Epithelial cell of prostate (primary cell): ENCODE measurements at regions not wholly inside any gene's neighbourhood (a gene's known extent, or its start where the extent isn't known, plus 50 kb on each side); places are given as distances from the start of the nearest gene placed in this dataset.

Experiments
- DNase-seq: peaks from one replicate; pipeline ENCODE4 v3.0.0-alpha.2; 2011; ENCODE audit warnings: low read depth, low spot score
- H3K27ac ChIP-seq: fragments of 450-650 bp; 2 replicates; pipeline ENCODE4 v1.5.1; 2017; ENCODE audit warnings: mild to moderate bottlenecking

DNA sequence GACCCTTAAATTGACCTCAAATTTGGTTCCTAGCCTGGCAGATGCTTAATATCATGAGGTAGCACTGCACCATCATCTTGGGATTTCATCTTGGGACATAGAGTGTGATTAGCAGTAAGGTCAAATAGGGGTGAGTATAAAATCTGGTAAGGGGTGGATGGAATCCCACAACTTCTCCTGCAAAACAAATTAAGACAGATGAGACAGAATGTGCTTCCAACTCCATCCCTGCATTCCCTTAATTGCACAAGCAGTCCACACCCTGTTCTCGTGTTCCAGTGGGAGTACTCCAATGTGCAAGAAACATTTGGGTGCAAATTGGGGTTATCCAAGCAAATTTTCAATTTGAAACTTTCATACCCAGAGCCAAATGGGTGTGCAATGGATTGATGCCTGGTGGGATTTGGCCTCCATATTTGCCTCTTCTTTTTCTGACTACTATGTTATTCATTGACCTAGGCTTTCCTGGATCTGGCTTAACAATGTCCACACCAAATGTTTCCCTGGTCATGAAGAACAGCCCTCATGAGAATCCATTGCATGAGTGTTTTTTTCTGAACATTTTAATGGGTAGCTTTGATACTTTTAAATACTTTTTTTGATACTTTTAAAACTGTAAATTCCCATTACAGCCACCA, 785.0 kb upstream of the TSPY4 start:
- H3K27ac ChIP-seq = no peak overlapping the region
- no peak for DNase-seq

DNA sequence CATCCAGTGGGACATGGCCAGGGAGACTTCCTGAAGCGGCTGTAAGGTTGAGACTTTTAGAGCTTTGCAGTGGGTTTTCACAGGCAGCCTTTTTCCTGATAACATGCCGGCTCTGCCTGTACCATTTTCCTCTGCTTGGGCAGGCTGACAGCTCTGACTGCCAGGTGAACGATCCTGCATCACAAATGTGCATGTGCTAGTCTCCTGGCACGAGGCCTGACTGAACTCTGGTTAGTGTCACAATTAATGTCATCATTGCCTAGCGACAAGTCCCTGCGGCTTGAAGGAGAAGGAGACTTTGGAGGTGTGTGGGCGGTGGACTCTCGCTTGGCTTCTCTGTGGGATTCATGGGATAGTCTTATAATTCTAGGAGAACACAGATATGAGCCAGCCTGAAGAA, 783.6 kb upstream of the TSPY4 start:
- no peak for DNase-seq
- no peak overlapping the region for H3K27ac ChIP-seq

DNA sequence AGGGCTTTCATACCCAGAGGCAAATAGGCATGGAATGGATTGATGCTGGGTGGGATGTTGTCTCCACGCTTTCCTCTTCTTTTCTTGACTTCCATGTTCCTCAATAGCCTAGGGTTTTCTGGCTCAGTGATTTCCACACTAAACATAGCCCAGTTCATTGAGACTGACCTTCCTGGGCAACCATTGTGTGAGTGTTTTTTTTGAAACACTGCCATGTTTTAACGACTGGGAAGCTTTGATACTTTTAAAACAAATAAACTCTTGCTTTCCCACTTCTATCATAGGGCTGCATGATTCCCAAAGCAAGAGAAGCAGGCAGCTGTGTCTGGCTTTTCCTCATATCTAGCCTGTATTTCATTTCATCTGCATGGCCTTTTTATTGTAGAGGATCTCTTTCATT, 775.9 kb upstream of the TSPY4 start:
- no peak overlapping the region for H3K27ac ChIP-seq
- DNase-seq = no peak

DNA sequence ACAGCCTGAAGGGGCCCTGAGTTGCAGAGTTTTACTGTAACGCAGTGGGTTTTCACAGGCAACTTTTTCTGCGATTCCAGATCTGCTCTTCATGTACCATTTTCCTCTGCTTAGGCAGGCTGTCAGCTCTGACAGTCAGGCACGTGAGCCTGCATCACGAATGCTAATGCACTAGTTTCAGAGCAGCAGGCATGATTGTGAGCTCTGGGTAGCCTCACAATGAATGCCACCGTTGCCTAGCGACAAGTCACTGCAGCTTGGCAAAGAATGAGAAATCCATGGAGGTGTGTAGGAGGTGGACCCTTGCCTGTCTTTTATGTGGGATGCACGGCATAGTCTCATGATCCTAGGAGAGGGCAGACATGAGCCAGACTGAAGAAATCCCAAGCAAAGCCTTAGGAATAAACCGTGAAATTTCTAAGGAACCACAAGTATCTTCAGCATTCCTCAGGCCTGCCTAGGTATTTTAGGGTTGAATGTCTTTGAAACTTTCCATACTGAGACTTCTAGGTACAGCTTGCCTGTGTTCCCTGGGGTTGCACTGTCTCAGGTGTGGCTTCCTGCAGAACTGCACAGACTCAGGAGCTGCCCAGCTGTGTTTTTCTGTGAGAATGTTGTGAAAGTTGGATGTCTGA, 774.7 kb upstream of the TSPY4 start:
- H3K27ac ChIP-seq = no peak overlapping the region
- DNase-seq = no peak

DNA sequence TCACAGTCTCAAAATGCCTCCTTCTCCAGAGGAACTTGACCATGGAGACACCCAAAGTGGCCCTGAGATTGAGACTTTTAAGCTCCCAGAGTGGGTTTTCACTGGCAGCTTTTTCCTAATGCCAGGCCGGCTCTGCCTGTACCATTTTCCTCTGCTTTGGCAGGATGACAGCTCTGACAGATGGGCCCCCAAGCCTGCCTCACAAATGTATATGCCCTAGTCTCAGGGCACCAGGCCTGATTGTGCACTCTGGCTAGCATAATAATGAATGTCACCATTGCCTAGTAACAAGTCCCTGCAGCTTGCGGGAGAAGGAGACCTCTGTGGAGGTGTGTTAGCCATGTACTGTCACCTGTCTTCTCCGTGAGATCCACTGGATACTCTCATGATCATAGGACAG, 772.8 kb upstream of the TSPY4 start:
- no peak overlapping the region for H3K27ac ChIP-seq
- DNase-seq = no peak

DNA sequence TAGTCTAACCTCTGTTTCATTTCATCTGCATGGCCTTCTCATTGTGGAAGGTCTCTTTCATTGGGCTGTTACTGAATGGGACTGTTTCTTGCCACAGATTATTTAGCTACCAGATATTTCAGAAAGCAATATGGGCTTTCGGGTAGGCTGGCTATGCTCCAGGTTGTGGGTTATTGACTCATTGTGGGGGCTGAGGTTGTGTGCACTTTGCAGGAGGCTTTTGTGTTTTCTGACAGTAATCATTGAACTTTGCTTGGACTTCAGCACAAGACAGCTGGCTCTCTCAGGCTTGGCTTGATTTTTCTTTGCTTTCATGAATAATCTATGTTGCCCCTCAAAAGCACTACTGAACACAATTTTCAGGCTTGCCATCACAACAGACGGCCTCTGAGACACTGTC, 771.1 kb upstream of the TSPY4 start:
- no peak for DNase-seq
- no peak overlapping the region for H3K27ac ChIP-seq

DNA sequence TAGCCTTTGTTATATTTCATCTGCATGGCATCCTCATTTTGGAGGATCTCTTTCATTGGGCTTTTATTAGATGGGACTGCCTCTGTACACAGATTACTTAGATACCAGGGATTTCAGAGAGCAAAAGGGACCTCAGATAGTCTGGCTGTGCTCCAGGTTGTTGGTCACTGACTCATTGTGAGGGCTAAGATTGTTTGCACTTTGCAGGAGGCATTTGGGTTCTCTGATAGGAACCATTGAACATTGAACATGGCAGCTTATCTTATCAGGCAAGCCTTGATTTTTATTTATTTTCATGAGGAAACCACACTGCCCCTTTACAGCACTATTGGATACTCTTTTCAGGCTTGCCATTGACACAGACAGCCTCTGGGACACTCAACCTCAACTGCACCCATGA, 766.9 kb upstream of the TSPY4 start:
- no peak for DNase-seq
- no peak overlapping the region for H3K27ac ChIP-seq

DNA sequence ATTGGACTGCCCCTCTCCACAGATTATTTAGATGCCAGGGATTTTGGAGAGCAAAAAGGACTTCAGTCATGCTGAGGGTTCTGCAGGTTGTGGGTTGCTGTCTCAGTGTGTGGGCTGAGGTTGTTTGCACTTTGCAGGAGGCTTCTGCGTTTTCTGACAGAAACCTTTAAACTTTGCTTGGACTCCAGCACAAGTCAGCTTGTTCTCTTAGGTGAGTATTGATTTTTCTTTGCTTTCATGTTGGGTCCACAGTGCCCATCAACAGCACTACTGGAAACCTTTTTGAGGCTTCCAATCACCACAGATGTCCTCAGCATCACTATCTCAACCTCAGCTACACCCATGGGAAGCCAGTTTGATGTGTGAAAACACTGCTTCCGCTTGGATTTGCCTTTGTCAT, 764.3 kb upstream of the TSPY4 start:
- no peak for DNase-seq
- H3K27ac ChIP-seq = no peak overlapping the region

DNA sequence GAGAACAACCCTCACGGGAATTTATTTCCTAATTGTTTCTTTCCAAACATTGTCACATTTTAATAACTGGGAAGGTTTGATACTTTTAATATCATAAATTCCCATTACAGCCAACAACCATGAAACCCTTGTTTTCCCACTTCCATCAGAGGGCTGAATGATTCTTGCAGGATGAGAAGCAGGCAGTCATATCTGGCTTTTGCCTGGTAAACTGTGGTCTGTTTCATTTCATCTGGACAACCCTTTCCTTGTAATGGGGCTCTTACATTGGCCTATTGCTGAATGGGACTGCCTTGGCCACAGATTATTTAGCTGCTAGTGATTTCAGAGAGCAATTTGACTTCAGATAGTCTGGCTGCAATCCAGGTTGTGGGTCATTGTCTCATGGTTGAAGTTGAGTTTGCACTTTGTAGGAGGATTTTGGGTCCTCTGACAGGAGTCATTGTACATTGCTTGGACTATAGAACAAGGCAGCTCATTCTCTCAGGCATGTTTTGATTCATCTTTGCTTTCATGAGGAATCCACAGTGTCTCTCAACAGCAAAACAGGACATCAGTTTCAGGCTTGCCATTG, 754.9 kb upstream of the TSPY4 start:
- DNase-seq = no peak
- H3K27ac ChIP-seq = no peak overlapping the region

DNA sequence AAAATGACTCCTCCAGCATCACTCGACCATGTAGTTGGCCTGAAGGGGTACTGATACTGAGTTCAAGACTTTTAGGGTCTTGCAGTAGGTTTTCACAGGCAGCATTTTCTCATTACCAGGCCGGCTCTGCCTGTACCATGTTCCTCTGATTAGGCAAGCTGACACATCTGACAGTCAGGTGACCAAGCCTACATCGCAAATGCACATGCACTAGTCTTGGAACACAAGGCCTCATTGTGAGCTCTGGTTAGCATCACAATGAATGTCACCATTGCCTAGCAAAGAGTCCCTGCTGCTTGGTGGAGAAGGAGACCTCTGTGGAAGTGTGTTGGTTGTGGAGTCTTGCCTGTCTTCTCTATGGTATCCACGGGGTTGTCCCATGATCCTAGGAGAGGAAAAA, 754.1 kb upstream of the TSPY4 start:
- no peak for DNase-seq
- H3K27ac ChIP-seq = no peak overlapping the region

DNA sequence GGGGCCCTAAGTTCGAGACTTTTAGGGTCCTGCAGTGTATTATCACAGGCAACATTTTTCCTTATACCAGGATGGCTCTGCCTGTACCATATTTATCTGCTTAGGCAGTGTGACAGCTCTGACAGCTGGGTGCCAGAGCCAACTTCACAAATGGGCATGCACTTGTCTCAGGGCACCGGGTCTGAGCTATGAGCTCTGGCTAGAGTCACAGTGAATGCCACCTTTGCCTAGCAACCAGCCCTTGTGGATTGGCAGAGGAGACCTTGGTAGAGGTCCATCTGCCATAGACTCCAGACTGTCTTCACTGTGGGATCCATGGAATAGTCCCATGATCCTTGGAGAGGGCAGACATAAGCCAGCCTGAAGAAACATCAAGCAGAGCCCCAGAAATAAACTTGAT, 746.6 kb upstream of the TSPY4 start:
- no peak for DNase-seq
- H3K27ac ChIP-seq = no peak overlapping the region

DNA sequence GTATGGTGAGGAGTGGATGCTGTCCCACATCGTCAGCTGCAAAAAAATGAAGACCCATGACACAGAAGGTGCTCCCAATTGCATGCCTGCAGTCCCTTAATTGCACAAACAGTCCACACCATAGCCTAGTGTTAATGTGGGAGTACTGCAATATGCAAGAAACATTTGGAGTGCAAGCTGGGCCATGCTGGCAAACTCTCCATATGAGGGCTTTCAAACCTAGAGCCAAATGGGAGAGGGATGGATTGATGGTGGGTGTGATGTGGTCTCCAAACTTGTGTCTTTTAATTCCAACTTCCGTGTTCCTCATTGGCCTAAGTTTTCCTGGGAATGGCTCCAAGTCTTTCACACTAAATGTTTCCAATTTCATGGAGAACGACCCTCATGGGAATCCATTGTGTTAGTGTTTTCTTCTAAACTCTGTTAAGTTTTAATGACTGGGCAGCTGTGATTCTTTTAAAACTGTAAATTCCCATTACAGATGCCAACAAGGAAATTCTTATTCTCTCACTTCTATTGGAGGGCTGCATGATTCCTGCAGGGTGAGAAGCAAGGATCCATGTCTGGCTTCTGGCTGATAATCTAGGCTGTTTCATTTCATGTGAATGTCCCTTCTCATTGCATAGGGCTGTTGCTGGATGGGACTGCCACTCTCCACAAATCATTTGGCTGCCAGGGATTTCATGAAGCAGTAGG, 745.3 kb upstream of the TSPY4 start:
- H3K27ac ChIP-seq = no peak overlapping the region
- DNase-seq = no peak

DNA sequence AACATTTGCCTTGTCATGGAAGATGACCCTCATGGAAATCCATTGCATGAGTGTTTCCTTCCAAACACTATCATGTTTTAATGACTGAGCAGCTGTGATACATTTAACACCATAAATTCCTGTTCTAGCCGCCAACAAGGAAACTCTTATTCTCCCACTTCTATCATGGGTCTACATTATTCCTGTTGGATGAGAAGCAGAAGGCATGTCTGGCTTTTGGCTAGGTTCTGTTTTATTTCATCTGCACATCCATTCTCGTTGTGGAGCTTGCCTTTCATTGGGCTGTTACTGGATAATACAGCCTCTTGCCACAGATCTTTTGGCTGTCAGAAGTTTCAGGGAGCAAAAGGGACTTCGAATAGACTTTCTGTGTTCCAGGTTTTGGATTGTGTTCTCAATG, 742.6 kb upstream of the TSPY4 start:
- H3K27ac ChIP-seq = no peak overlapping the region
- no peak for DNase-seq

DNA sequence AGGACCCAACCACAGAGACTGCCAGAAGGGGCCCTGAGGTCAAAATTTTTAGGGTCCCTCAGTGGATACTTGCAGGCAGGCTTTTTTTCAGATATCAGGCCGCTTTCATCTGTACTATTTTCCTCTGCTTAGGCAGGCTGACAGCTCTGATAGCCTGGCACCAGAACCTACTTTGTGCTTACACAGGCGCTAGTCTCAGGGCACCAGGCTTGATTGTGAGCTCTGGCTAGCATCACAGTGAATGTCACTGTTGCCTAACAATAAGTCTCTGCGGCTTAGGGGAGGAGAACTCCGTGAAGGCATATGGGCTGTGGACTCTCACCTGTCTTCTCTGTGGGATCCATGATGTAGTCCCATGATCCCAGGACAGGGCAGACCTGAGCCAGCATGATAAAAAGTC, 738.1 kb upstream of the TSPY4 start:
- no peak overlapping the region for H3K27ac ChIP-seq
- no peak for DNase-seq

DNA sequence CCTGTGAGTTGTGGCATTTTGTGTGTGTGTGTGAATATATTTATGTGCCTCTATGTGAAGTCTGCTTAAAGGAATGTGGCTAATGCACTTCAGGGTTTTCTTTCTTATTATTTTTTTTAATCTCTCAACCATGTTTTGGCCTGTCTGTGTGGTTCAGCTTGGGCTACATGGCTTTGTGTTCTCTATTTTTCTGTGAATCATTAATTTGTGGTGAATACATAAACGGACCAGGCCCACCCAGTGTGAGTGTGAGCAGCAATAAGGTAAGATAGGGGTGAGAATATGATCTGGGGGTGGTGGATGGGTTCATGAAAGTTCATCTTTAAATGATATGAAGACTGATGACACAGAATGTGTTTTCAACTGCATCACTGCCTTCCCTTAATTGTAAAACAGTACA, 726.6 kb upstream of the TSPY4 start:
- peak; percentile 5 for DNase-seq
- no peak overlapping the region for H3K27ac ChIP-seq

DNA sequence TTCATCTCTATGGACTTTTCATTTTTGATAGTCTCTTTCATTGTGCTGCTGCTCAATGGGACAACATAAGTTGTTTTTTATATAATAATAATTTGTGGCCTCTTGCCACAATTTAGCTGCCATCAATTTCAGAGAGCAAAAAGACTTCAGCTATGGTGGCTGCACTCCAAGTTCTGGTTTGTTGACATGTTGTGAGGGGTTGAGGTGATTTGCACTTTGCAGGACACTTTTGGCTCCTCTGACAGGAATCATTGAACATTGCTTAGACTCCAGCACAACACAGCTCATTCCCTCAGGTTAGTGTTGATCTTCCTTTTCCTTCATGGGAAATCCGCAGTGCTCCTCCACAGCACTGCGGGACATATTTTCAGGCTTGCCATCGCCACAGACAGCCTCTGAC, 725.4 kb upstream of the TSPY4 start:
- H3K27ac ChIP-seq = no peak overlapping the region
- no peak for DNase-seq

DNA sequence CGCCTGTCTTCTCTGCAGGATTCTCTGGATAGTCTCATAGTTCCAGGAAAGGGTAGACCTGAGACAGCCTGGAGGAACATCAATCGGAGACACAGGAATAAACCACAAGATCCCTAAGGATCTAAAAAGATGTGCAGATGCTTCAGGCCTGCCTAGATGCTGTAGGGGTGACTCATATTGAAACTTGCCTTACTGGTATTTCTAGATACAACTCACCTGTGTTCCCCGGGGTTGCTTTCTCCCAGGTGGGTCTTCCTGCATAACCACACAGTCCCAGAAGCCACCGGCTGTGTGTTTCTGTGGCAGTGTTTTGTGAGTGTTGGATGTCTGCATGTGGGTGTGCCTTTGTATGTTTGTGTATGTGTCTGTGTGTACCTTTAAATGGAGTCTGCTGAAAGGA, 719.0 kb upstream of the TSPY4 start:
- DNase-seq = peak; percentile 22
- no peak overlapping the region for H3K27ac ChIP-seq

DNA sequence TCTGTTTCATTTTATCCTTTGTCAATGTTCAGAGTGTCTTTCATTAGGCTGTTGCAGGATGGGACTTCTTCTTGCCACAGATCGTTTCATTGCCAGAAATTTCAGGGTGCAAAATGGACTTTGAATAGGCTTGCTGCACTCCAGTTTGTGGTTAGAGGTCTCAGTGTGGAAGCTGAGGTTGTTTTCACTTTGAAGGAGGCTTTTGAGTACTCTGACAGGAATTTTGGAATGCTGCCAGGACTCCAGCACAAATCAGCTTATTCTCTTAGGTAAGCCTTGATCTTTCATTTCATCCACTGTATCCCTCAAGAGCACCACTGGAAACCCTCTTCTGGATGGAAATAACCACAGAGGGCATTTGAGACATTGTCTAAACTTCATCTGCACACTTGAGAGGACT, 715.1 kb upstream of the TSPY4 start:
- H3K27ac ChIP-seq = no peak overlapping the region
- no peak for DNase-seq

DNA sequence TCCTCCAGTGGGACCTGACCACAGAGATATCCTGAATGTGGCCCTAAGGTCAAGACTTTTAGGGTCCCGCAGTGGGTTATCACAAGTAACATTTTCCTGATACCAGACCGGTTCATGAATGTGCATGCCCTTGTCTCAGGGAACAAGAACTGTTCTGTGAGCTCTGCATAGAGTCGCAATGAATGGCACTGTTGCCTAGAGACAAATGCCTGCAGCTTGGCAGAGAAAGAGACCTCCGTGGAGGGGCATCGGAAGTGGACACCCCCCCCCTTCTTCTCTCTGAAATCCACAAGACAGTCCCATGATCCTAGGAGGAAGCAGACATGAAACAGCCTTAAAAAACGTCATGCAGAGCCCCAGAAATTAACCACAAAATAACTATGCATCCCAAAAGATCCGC, 714.4 kb upstream of the TSPY4 start:
- no peak for DNase-seq
- no peak overlapping the region for H3K27ac ChIP-seq

DNA sequence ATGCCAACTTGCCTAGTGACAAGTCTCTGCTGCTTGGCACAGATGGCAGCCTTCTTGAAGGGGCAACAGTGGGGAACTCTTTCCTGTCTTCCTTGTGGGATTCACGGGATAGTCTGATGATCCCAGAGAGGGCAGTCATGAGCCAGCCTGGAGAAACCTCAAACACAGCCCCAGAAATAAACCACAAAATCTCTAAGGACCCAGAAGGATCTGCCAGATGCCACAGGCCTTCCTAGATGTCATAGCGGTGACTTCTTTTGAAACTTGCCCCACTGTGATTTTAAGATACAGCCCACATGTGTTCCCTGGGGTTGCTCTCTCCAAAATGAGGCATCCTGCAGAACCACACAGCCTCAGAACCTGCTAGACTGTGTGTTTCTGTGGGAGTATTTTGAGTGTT, 707.6 kb upstream of the TSPY4 start:
- DNase-seq = no peak
- no peak overlapping the region for H3K27ac ChIP-seq

DNA sequence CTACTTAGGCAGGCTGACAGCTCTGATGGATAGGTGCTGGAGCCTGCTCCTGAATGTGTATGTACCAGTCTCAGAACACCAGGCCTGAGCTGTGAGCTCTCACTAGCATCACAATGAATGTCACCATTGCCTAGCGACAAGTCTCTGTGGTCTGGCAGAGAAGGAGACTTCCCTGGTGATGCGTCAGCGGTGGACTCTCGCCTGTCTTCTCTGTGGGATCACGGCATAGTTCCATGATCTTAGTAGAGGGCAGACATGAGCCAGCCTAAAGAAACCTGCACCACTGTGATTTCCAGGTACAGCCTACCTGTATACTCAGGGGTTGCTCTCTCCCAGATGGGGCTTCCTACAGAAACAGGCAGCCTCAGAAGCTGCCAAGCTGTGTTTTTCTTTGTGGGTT, 699.2 kb upstream of the TSPY4 start:
- DNase-seq = no peak
- H3K27ac ChIP-seq = no peak overlapping the region

DNA sequence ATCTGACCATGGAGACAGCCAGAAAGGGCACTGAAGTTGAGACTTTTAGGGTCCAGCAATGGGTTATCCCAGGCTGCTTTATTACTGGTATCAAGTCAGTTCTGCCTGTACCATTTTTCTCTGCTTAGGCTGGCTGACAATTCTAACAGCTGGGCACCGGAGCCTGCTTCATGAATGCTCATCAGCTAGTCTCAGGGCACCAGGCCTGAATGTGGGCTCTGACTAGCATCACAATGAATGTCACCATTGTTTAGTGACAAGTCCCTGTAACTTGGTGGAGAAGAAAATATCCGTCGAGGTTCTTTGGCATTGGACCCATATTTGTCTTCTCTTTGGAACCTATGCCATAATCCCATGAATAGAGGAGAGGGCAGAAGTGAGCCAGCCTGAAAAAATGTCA, 692.3 kb upstream of the TSPY4 start:
- no peak for DNase-seq
- no peak overlapping the region for H3K27ac ChIP-seq
